SK-N-MC (cell line): ENCODE measurements at regions not wholly inside any gene's neighbourhood (a gene's known extent, or its start where the extent isn't known, plus 50 kb on each side); places are given as distances from the start of the nearest gene placed in this dataset.

ENCODE experiments used
- EZH2 ChIP-seq: fragments of 200-600 bp; sonication (generic); IDR thresholded peaks from one replicate; pipeline ENCODE4 v1.6.1; 2017; ENCODE audit warnings: antibody characterized with exemption
- FOXP2 ChIP-seq: optimal IDR thresholded peaks from 2 replicates; pipeline ENCODE3; 2011; ENCODE audit warnings: mild to moderate bottlenecking, moderate library complexity; ENCODE audit not compliant: insufficient read depth; ENCODE audit errors: extremely low read length, control extremely low read depth
- POLR2AphosphoS5 ChIP-seq: IDR thresholded peaks from 2 replicates; pipeline ENCODE4 v1.6.1; 2012; ENCODE audit warnings: mild to moderate bottlenecking, low read depth, low read length, borderline replicate concordance

GRCh38 chr5:67969176-67969575 lies 246.4 kb upstream of the PIK3R1 start:
- TF ChIP-seq EZH2 = no peak
- TF ChIP-seq POLR2AphosphoS5 = no peak
- TF ChIP-seq FOXP2 = no peak
